ENCODE measurements at regions not wholly inside any gene's neighbourhood (a gene's known extent, or its start where the extent isn't known, plus 50 kb on each side); places are given as distances from the start of the nearest gene placed in this dataset.

DNA sequence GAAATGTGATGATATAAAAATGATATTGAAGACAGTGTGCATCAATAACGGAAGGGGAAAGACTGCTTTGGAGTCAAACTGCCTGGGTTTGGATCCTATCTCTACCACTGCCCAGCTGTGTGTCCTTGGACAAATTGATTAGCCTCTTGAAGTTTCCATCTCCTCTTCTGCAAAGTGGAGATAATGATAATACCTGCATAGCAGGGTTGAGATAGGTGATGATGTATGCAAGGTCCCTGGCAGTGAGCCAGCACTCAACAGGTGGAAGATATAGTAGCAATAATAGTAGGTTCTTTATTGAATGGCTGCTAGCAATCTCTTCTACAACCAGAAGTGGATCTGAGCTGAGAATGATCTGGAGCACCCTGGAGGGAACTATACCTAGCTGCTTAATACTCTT lies 166.7 kb downstream of the MIS18A start:
- H3K4me3 ChIP-seq (ENCODE audit: low read depth in 2 of 2, low read length in 2 of 2) = no peak overlapping the region
- H3K9me3 ChIP-seq (ENCODE audit: control insufficient read depth, insufficient read depth, low read depth, low read length) = no peaks in the 10 kb centered on the region
- POLR2A ChIA-PET = no interaction called here
- intact Hi-C loops (cut with micrococcal nuclease; ENCODE audit: unreplicated experiment) = no loop called here
- no peaks in the 10 kb centered on the region for H3K36me3 ChIP-seq (ENCODE audit: control insufficient read depth, insufficient read depth, low read length)
- H3K4me1 ChIP-seq (ENCODE audit: control insufficient read depth, insufficient read depth, low read length) = no peaks in the 10 kb centered on the region
- TF ChIP-seq POLR2AphosphoS5 (IDR thresholded peaks at IDR 0.05; ENCODE audit: low read depth, low read length) (no peak), SIN3A (IDR thresholded peaks at IDR 0.05; ENCODE audit: borderline replicate concordance, insufficient read depth, low read depth, low read length) (no peak), REST (IDR thresholded peaks at IDR 0.05; ENCODE audit: insufficient read depth in 1 of 2, low read depth in 2 of 2, low read length in 1 of 2) (no peak), TCF7L2 (IDR thresholded peaks at IDR 0.05; ENCODE audit: low read depth, low read length) (no peak), CTCF (IDR thresholded peaks at IDR 0.05) (no peak)
- DNase-seq (ENCODE audit: low read depth, low spot score) (no peak), ATAC-seq (no peak)
- CTCF ChIA-PET = no interaction called here
- peaks cover 3% of the 10 kb centered on the region for H3K27me3 ChIP-seq (ENCODE audit: control insufficient read depth, insufficient read depth, low read length)
- no peak overlapping the region for H3K27ac ChIP-seq (ENCODE audit: low read length)
- in situ Hi-C loops (cut with HindIII; ENCODE audit: low pct_unique_long_range_greater_than_20kb, low sequenced_read_pairs) = no loop called here
- no TSS peak for BruUV-seq (replicated peaks)

GRCh38 chr21:32108566-32108965 lies 170.3 kb downstream of the MIS18A start:
- in situ Hi-C loops (cut with HindIII; ENCODE audit: low pct_unique_long_range_greater_than_20kb, low sequenced_read_pairs) (no loop called here), intact Hi-C loops (cut with micrococcal nuclease; ENCODE audit: unreplicated experiment) (no loop called here)
- CTCF ChIA-PET = no interaction called here
- Histone ChIP-seq H3K9me3 (ENCODE audit: control insufficient read depth, insufficient read depth, low read depth, low read length) (no peaks in the 10 kb centered on the region), H3K4me3 (ENCODE audit: low read depth in 2 of 2, low read length in 2 of 2) (no peak overlapping the region), H3K36me3 (ENCODE audit: control insufficient read depth, insufficient read depth, low read length) (no peaks in the 10 kb centered on the region), H3K4me1 (ENCODE audit: control insufficient read depth, insufficient read depth, low read length) (no peaks in the 10 kb centered on the region), H3K27ac (ENCODE audit: low read length) (no peak overlapping the region), H3K27me3 (ENCODE audit: control insufficient read depth, insufficient read depth, low read length) (peaks cover 3% of the 10 kb centered on the region)
- POLR2A ChIA-PET = interaction anchor here (0.6 kb wide), 1 partner anchor 459 kb away, joined by 3 read pairs; no protein-coding TSS in a partner anchor
- DNase-seq (ENCODE audit: low read depth, low spot score) (no peak), ATAC-seq (no peak)
- TF ChIP-seq TCF7L2 (IDR thresholded peaks at IDR 0.05; ENCODE audit: low read depth, low read length) = no peak
- no peak for TF ChIP-seq POLR2AphosphoS5 (IDR thresholded peaks at IDR 0.05; ENCODE audit: low read depth, low read length)
- no peak for TF ChIP-seq SIN3A (IDR thresholded peaks at IDR 0.05; ENCODE audit: borderline replicate concordance, insufficient read depth, low read depth, low read length)
- no peak for TF ChIP-seq REST (IDR thresholded peaks at IDR 0.05; ENCODE audit: insufficient read depth in 1 of 2, low read depth in 2 of 2, low read length in 1 of 2)
- no peak for TF ChIP-seq CTCF (IDR thresholded peaks at IDR 0.05)
- BruUV-seq (replicated peaks) = no TSS peak

Data from Panc1 (cell line).